ENCODE measurements at regions not wholly inside any gene's neighbourhood (a gene's known extent, or its start where the extent isn't known, plus 50 kb on each side); places are given as distances from the start of the nearest gene placed in this dataset.

DNA sequence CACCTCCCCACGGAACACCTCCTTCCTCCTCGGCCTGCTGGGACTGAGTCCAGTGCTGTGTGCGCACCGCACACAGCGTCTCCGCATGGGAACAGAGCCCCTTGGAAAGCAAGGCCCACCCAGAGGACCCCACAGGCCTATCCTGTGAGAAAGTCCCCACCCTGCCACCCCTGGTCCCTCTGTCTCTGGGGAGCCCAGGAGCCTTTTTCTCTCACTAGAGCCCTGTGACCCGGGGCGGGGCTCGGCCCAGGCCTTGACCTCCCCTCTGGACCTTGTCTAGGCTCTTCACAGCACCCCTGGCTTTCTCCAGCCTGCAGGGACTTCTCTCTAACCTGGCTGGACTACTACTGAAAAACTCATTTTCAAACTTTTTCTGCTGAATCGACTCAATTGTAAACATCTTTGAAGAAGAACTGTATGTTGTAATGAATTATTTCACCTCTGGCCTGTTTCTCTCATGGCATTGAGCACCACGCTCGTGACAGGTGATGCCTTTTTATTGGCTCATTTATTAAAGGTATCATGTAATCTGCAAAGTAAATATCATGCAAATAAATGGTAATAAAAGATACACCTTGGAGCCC is 89.2 kb downstream of the IRX1 start:
- TF ChIP-seq, protein P1, sequence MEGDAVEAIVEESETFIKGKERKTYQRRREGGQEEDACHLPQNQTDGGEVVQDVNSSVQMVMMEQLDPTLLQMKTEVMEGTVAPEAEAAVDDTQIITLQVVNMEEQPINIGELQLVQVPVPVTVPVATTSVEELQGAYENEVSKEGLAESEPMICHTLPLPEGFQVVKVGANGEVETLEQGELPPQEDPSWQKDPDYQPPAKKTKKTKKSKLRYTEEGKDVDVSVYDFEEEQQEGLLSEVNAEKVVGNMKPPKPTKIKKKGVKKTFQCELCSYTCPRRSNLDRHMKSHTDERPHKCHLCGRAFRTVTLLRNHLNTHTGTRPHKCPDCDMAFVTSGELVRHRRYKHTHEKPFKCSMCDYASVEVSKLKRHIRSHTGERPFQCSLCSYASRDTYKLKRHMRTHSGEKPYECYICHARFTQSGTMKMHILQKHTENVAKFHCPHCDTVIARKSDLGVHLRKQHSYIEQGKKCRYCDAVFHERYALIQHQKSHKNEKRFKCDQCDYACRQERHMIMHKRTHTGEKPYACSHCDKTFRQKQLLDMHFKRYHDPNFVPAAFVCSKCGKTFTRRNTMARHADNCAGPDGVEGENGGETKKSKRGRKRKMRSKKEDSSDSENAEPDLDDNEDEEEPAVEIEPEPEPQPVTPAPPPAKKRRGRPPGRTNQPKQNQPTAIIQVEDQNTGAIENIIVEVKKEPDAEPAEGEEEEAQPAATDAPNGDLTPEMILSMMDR (IDR thresholded peaks at IDR 0.05; ENCODE audit: low read length), result no peak
- TF ChIP-seq EZH2 (optimal IDR thresholded peaks at IDR 0.05; ENCODE audit: low read depth, low read length), result no peak

Data from MM.1S (cell line).